H1 (cell line): ENCODE measurements at regions not wholly inside any gene's neighbourhood (a gene's known extent, or its start where the extent isn't known, plus 50 kb on each side); places are given as distances from the start of the nearest gene placed in this dataset.

Experiments
- CTCF ChIA-PET: fragments of 300-600 bp; sonication (Branson Sonifier 250); formaldehyde crosslinking; loops from one replicate; lab custom pipeline; 2021; ENCODE audit not compliant: partially characterized antibody; lab: Charles Lee
- POLR2A ChIA-PET: fragments of 300-600 bp; sonication (Branson Sonifier 250); formaldehyde crosslinking; loops from one replicate; lab custom pipeline; 2021; ENCODE audit warnings: inconsistent platforms; ENCODE audit not compliant: partially characterized antibody; lab: Charles Lee
- DNase-seq, 2 experiments: peaks; one replicate each; pipeline versions ENCODE4 v3.0.0 to v3.0.0-alpha.2; 2010 to 2022; ENCODE audit warnings: low spot score in 2 of 2, low read depth in 1 of 2, mixed read lengths in 1 of 2
- FAIRE-seq: peaks from 2 replicates; lab custom pipeline; 2011; peaks lifted over from hg19 to GRCh38; lab: Jason Lieb, UNC
- H2AFZ ChIP-seq: 2 replicates; pipeline ENCODE4 v1.8.1; 2012; ENCODE audit warnings: low read length, inconsistent platforms
- H2AK5ac ChIP-seq: 2 replicates; pipeline ENCODE4 v1.6.1; 2013; ENCODE audit warnings: low read depth, low read length
- H2BK120ac ChIP-seq: replicated peaks from 2 replicates; pipeline ENCODE3; 2013; ENCODE audit warnings: low read depth, low read length, inconsistent platforms
- H2BK12ac ChIP-seq: 2 replicates; pipeline ENCODE4 v1.6.1; 2013; ENCODE audit warnings: low read depth, low read length
- H2BK15ac ChIP-seq: 2 replicates; pipeline ENCODE4 v1.6.1; 2013; ENCODE audit warnings: low read length
- H2BK20ac ChIP-seq: 2 replicates; pipeline ENCODE4 v1.6.1; 2013; ENCODE audit warnings: low read length
- H2BK5ac ChIP-seq: 2 replicates; pipeline ENCODE4 v1.6.1; 2013; ENCODE audit warnings: low read depth, low read length
- H3K14ac ChIP-seq: 2 replicates; pipeline ENCODE4 v1.6.1; 2013; ENCODE audit warnings: inconsistent platforms; ENCODE audit not compliant: insufficient read length
- H3K18ac ChIP-seq: 2 replicates; pipeline ENCODE4 v1.6.1; 2013; ENCODE audit warnings: low read length; ENCODE audit errors: extremely low read depth
- H3K23ac ChIP-seq: 2 replicates; pipeline ENCODE4 v1.6.1; 2013; ENCODE audit warnings: inconsistent platforms; ENCODE audit not compliant: insufficient read length
- H3K23me2 ChIP-seq: 2 replicates; pipeline ENCODE4 v1.6.1; 2013; ENCODE audit warnings: low read depth, low read length
- H3K27ac ChIP-seq: 2 replicates; pipeline ENCODE4 v1.6.1; 2011; ENCODE audit warnings: low read depth, low read length, inconsistent platforms
- H3K27me3 ChIP-seq, 4 experiments: replicated peaks in 1 of 4; 1 replicate in 1 of 4; 2 replicates in 3 of 4; pipeline versions ENCODE4 v1.6.1 to v1.8.1; 2011 to 2013; ENCODE audit warnings: low read length in 3 of 4, mild to moderate bottlenecking in 3 of 4, inconsistent platforms in 2 of 4, mixed read lengths in 2 of 4, moderate library complexity in 1 of 4; ENCODE audit not compliant: control insufficient read depth in 3 of 4, insufficient read depth in 3 of 4; ENCODE audit errors: extremely low read depth in 1 of 4
- H3K36me3 ChIP-seq, 4 experiments: 2 replicates each; pipeline versions ENCODE4 v1.6.1 to v1.8.1; 2011 to 2013; ENCODE audit warnings: mild to moderate bottlenecking in 4 of 4, low read length in 3 of 4, moderate library complexity in 2 of 4, control low read depth in 1 of 4, inconsistent platforms in 1 of 4; ENCODE audit not compliant: insufficient read depth in 4 of 4, control insufficient read depth in 2 of 4
- H3K4ac ChIP-seq: replicated peaks from 2 replicates; pipeline ENCODE3; 2013; ENCODE audit warnings: low read length, low read depth, mixed read lengths, inconsistent platforms; ENCODE audit not compliant: insufficient read length
- H3K4me1 ChIP-seq, 4 experiments: replicated peaks in 1 of 4; 1 replicate in 1 of 4; 2 replicates in 3 of 4; pipeline versions ENCODE4 v1.6.1 to v1.8.1; 2011 to 2013; ENCODE audit warnings: low read length in 3 of 4, inconsistent platforms in 2 of 4, mixed read lengths in 1 of 4; ENCODE audit not compliant: insufficient read depth in 4 of 4, control insufficient read depth in 3 of 4
- H3K4me2 ChIP-seq, 2 experiments: 2 replicates each; pipeline versions ENCODE4 v1.6.1 to v1.8.1; 2011 to 2013; ENCODE audit warnings: low read depth in 2 of 2, low read length in 2 of 2, control low read depth in 1 of 2, inconsistent platforms in 1 of 2, mild to moderate bottlenecking in 1 of 2; ENCODE audit not compliant: insufficient read depth in 1 of 2
- H3K4me3 ChIP-seq, 4 experiments: fragments of 200-600, 300-600 bp in 1 of 4; sonication (generic), shearing (Covaris generic), sonication (Bioruptor Twin) in 1 of 4; 2 replicates each; pipeline versions ENCODE4 v1.5.1 to v1.8.1; 2011 to 2016; ENCODE audit warnings: low read length in 4 of 4, low read depth in 3 of 4, control low read depth in 2 of 4, inconsistent platforms in 2 of 4, mild to moderate bottlenecking in 2 of 4, mixed read lengths in 1 of 4, moderate library complexity in 1 of 4; ENCODE audit not compliant: insufficient read depth in 2 of 4; ENCODE audit errors: extremely low read depth in 1 of 4
- H3K56ac ChIP-seq: replicated peaks from 2 replicates; pipeline ENCODE3; 2013; ENCODE audit warnings: low read depth, mild to moderate bottlenecking, mixed read lengths, low read length, inconsistent platforms; ENCODE audit not compliant: insufficient read length
- H3K79me1 ChIP-seq: 2 replicates; pipeline ENCODE4 v1.6.1; 2013; ENCODE audit warnings: low read depth, low read length, control low read depth
- H3K79me2 ChIP-seq, 2 experiments: 2 replicates each; pipeline versions ENCODE4 v1.6.1 to v1.8.1; 2012 to 2013; ENCODE audit warnings: low read length in 2 of 2, mild to moderate bottlenecking in 2 of 2, inconsistent platforms in 1 of 2; ENCODE audit not compliant: insufficient read depth in 2 of 2, control insufficient read depth in 1 of 2
- H3K9ac ChIP-seq, 4 experiments: replicated peaks in 1 of 4; 1 replicate in 1 of 4; 2 replicates in 3 of 4; pipeline versions ENCODE4 v1.6.1 to v1.8.1; 2011 to 2013; ENCODE audit warnings: low read depth in 3 of 4, low read length in 3 of 4, control low read depth in 2 of 4, mild to moderate bottlenecking in 2 of 4, moderate library complexity in 2 of 4, inconsistent platforms in 1 of 4; ENCODE audit errors: extremely low read depth in 1 of 4
- H3K9me3 ChIP-seq, 2 experiments: 2 replicates each; pipeline versions ENCODE4 v1.6.1 to v1.8.1; 2012 to 2013; ENCODE audit warnings: mild to moderate bottlenecking in 2 of 2, moderate library complexity in 2 of 2, control low read depth in 1 of 2, inconsistent platforms in 1 of 2, low read depth in 1 of 2, low read length in 1 of 2, mixed read lengths in 1 of 2; ENCODE audit not compliant: insufficient read depth in 2 of 2
- H4K20me1 ChIP-seq, 2 experiments: replicated peaks in 1 of 2; 2 replicates each; pipeline versions ENCODE3 to v1.8.1; 2011 to 2013; ENCODE audit warnings: inconsistent platforms in 2 of 2, low read length in 2 of 2, mild to moderate bottlenecking in 1 of 2; ENCODE audit not compliant: insufficient read depth in 2 of 2, control insufficient read depth in 1 of 2
- H4K5ac ChIP-seq: 2 replicates; pipeline ENCODE4 v1.6.1; 2013; ENCODE audit warnings: low read length, low read depth, mixed read lengths, inconsistent platforms; ENCODE audit not compliant: insufficient read length
- H4K8ac ChIP-seq: 2 replicates; pipeline ENCODE4 v1.8.0; 2013; ENCODE audit warnings: mild to moderate bottlenecking, moderate library complexity, low read length, inconsistent platforms; ENCODE audit not compliant: insufficient read depth; ENCODE audit errors: extremely low read depth
- H4K91ac ChIP-seq: replicated peaks from 2 replicates; pipeline ENCODE3; 2013; ENCODE audit warnings: low read length, mixed read lengths, inconsistent platforms; ENCODE audit not compliant: insufficient read length
- CBX5 ChIP-seq: fragments of 300-800, 300-1000 bp; sonication (generic); IDR thresholded peaks from 2 replicates; pipeline ENCODE4 v1.7.1; 2016; ENCODE audit warnings: antibody characterized with exemption, low read length, low read depth
- CHD2 ChIP-seq: IDR thresholded peaks from 2 replicates; pipeline ENCODE4 v1.6.1; 2012; ENCODE audit warnings: low read length, improper control_type of control experiment
- EGR1 ChIP-seq: IDR thresholded peaks from 2 replicates; pipeline ENCODE4 v1.6.1; 2011; ENCODE audit warnings: low read depth, low read length, borderline replicate concordance
- GTF2F1 ChIP-seq: IDR thresholded peaks from 2 replicates; pipeline ENCODE4 v1.6.1; 2012; ENCODE audit warnings: low read depth, low read length, improper control_type of control experiment, borderline replicate concordance
- HDAC6 ChIP-seq: IDR thresholded peaks from one replicate; pipeline ENCODE4 v1.7.1; 2012; ENCODE audit warnings: low read depth, mild to moderate bottlenecking, inconsistent platforms, low read length, moderate library complexity
- JUND ChIP-seq: IDR thresholded peaks from 2 replicates; pipeline ENCODE4 v1.6.1; 2011; ENCODE audit warnings: mild to moderate bottlenecking, improper control_type of control experiment, low read length
- KDM1A ChIP-seq: fragments of 200-600, 300-600 bp; sonication (generic); IDR thresholded peaks from 2 replicates; pipeline ENCODE4 v1.7.1; 2016; ENCODE audit warnings: mild to moderate bottlenecking, low read length, borderline replicate concordance
- NANOG ChIP-seq: IDR thresholded peaks from 2 replicates; pipeline ENCODE4 v1.6.1; 2011; ENCODE audit warnings: low read length, low read depth, mild to moderate bottlenecking, inconsistent platforms; ENCODE audit not compliant: insufficient read depth, poor library complexity, severe bottlenecking
- POLR2A ChIP-seq, 2 experiments: IDR thresholded peaks; 1 replicate in 1 of 2; 2 replicates in 1 of 2; pipeline ENCODE4 v1.6.1; 2011; ENCODE audit warnings: low read depth in 2 of 2, low read length in 2 of 2, mild to moderate bottlenecking in 2 of 2; ENCODE audit errors: control extremely low read depth in 1 of 2
- SP2 ChIP-seq: IDR thresholded peaks from 2 replicates; pipeline ENCODE4 v1.6.1; 2012; ENCODE audit warnings: mild to moderate bottlenecking, low read length, inconsistent platforms
- SUZ12 ChIP-seq: fragments of 200-600 bp; sonication (generic); IDR thresholded peaks from 2 replicates; pipeline ENCODE4 v1.6.1; 2012; ENCODE audit warnings: mild to moderate bottlenecking, inconsistent platforms, low read length, moderate library complexity, mixed read lengths
- TAF1 ChIP-seq: IDR thresholded peaks from 2 replicates; pipeline ENCODE4 v1.6.1; 2011; ENCODE audit warnings: mild to moderate bottlenecking, low read depth, low read length
- WGBS, 2 experiments: shearing (Covaris generic) in 1 of 2; methylation state at CpG; one replicate each; pipeline versions ENCODE4 v1.1.6 to v1.1.7; 2013 to 2015; ENCODE audit warnings: low lambda C conversion rate in 2 of 2, mixed read lengths in 2 of 2, inconsistent platforms in 1 of 2, low coverage in 1 of 2, missing lambda C conversion rate in 1 of 2; ENCODE audit not compliant: insufficient replicate concordance in 2 of 2, insufficient coverage in 1 of 2, insufficient read length in 1 of 2; ENCODE audit errors: extremely low coverage in 1 of 2, missing lambda C conversion rate in 1 of 2; 5-methylcytosine and 5-hydroxymethylcytosine counted together

DNA sequence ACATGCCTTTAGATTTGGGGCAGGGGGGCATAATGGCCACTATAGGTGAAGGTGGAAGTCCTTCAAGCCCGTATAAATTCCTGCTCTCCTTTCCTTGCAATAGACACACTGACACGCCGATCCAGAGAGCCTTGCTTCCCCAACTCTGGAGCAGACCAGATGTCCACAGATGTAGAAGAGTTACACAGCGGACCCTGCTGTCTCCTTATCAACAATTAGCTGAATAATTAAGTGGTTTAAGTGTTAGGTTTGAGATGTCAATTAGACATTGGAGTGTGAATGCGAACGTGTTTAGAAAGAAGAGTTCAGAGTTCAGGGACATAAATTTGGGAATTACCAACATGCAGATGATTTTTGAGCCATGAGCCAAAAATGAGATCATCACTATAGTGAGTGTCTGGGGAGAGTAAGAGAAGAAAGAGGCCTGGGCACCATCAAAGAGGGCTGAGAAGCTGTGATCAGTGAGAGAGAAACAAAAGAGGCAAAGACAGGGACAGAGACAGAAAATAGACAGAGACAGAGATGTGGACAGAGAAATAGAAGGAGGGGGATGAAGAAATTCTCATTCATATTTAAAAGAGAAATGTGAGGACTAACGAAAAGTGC, 734.4 kb upstream of the ADAMTS16 start:
- Histone ChIP-seq H4K20me1 (no peaks in the 10 kb centered on the region), H3K9me3 (no peaks in the 10 kb centered on the region), H3K23ac (no peak overlapping the region), H4K91ac (no peak overlapping the region), H3K14ac (no peak overlapping the region), H2BK120ac (no peak overlapping the region), H3K79me2 (no peaks in the 10 kb centered on the region), H4K8ac (no peak overlapping the region), H3K36me3 (no peaks in the 10 kb centered on the region), H3K56ac (no peak overlapping the region), H2BK15ac (no peak overlapping the region), H2BK12ac (no peak overlapping the region), H2AK5ac (no peak overlapping the region), H2BK20ac (no peak overlapping the region), H2AFZ (no peak overlapping the region), H4K5ac (no peak overlapping the region), H3K27me3 (no peaks in the 10 kb centered on the region)
- CTCF ChIA-PET = interaction anchor here (0.6 to 1.1 kb wide), 2 partner anchors 104 to 106 kb away, joined by 3 read pairs; no protein-coding TSS in a partner anchor
- FAIRE-seq (no peak), DNase-seq (no peak)
- TF ChIP-seq POLR2A (IDR thresholded peaks at IDR 0.05; ENCODE audit: control extremely low read depth in 1 of 2, low read depth in 2 of 2, low read length in 2 of 2) (no peak), HDAC6 (no peak), KDM1A (no peak), CBX5 (no peak), NANOG (no peak), EGR1 (no peak), CHD2 (no peak), SUZ12 (no peak), GTF2F1 (no peak), SP2 (no peak), TAF1 (no peak), JUND (no peak)
- TF ChIP-seq, all 59 proteins: peak for 0
- H2BK5ac ChIP-seq = no peak overlapping the region
- 87 to 100% methylated on average over 2 to 7 of the region's 7 CpGs for WGBS, 2 experiments
- H3K27ac ChIP-seq = no peak overlapping the region
- H3K23me2 ChIP-seq = peaks cover 1% of the 10 kb centered on the region; the same call in 1 of the 2 replicates
- H3K4me2 ChIP-seq = no peak overlapping the region
- 0 out of 2 replicates have a peak, but pooled peaks cover 2% of the 10 kb centered on the region for H3K79me1 ChIP-seq
- no peak overlapping the region for H3K4me3 ChIP-seq
- no peaks in the 10 kb centered on the region; a peak in 1 of 7 replicates for H3K4me1 ChIP-seq
- H3K18ac ChIP-seq = no peak overlapping the region
- H3K9ac ChIP-seq = no peak overlapping the region
- H3K4ac ChIP-seq = no peak overlapping the region
- POLR2A ChIA-PET = no interaction called here
